HepG2 (cell line): ENCODE measurements at regions not wholly inside any gene's neighbourhood (a gene's known extent, or its start where the extent isn't known, plus 50 kb on each side); places are given as distances from the start of the nearest gene placed in this dataset.

Experiments used
- ATAC-seq: fragments of 200-7000 bp; cut with Tn5 transposase; 3 replicates; pipeline ENCODE4 v1.9.1; 2020; ENCODE audit warnings: mild to moderate bottlenecking, moderate library complexity
- BruUV-seq: library from RNA; stranded (reverse); fragments of 400-500 nt; replicated peaks from 2 replicates; lab custom pipeline; 2021; lab: Mats Ljungman, UMichigan
- CTCF ChIA-PET: fragments of 300-600 bp; formaldehyde crosslinking; extraction: SDS; loops from one replicate; lab custom pipeline; 2021; ENCODE audit warnings: low total read pairs, inconsistent platforms, low intra/inter-chr PET ratio; lab: Yijun Ruan, JAX
- POLR2A ChIA-PET: fragments of 350-600 bp; sonication (Branson Sonifier 250); formaldehyde crosslinking; loops from one replicate; lab custom pipeline; 2020; ENCODE audit warnings: antibody characterized with exemption, inconsistent platforms; lab: Yijun Ruan, JAX
- DNase-seq: peaks from one replicate; pipeline ENCODE4 v3.0.0-alpha.2; 2015; ENCODE audit warnings: low spot score
- FAIRE-seq: peaks from 3 replicates; lab custom pipeline; 2011; peaks lifted over from hg19 to GRCh38; lab: Jason Lieb, UNC
- H2AFZ ChIP-seq: one replicate; pipeline ENCODE4 v1.6.1; 2011; ENCODE audit warnings: low read length, inconsistent platforms
- H3K27ac ChIP-seq: fragments of 300-600 bp; 3 replicates; pipeline ENCODE4 v1.8.0; 2011; ENCODE audit warnings: mixed run types, mild to moderate bottlenecking, mixed read lengths, low read length, inconsistent platforms; ENCODE audit not compliant: insufficient read depth; ENCODE audit errors: extremely low read length
- H3K27me3 ChIP-seq, 2 experiments: fragments of 200-600 bp in 1 of 2; 2 replicates in 1 of 2; 3 replicates in 1 of 2; pipeline versions ENCODE4 v1.6.0 to v1.8.0; 2011; ENCODE audit warnings: low read length in 2 of 2, mild to moderate bottlenecking in 2 of 2, moderate library complexity in 2 of 2, inconsistent platforms in 1 of 2; ENCODE audit not compliant: insufficient read depth in 2 of 2, control insufficient read depth in 1 of 2
- H3K36me3 ChIP-seq, 2 experiments: fragments of 200-600 bp in 1 of 2; replicated peaks in 1 of 2; 2 replicates in 1 of 2; 3 replicates in 1 of 2; pipeline versions ENCODE4 v1.5.1 to v1.8.0; 2011; ENCODE audit warnings: low read length in 2 of 2, inconsistent platforms in 1 of 2; ENCODE audit not compliant: insufficient read depth in 2 of 2, control insufficient read depth in 1 of 2
- H3K4me1 ChIP-seq: 2 replicates; pipeline ENCODE4 v1.5.1; 2012; ENCODE audit warnings: low read length, inconsistent platforms; ENCODE audit not compliant: insufficient read depth
- H3K4me2 ChIP-seq: 2 replicates; pipeline ENCODE4 v1.6.0; 2011; ENCODE audit warnings: low read depth, low read length, inconsistent platforms
- H3K4me3 ChIP-seq, 3 experiments: fragments of 200-600 bp in 1 of 3; sonication (generic), shearing (Covaris generic) in 1 of 3; replicated peaks in 1 of 3; 2 replicates each; pipeline ENCODE4 v1.5.1; 2011 to 2016; ENCODE audit warnings: low read length in 3 of 3, inconsistent platforms in 2 of 3, low read depth in 2 of 3, mild to moderate bottlenecking in 2 of 3, control low read depth in 1 of 3, mixed read lengths in 1 of 3; ENCODE audit not compliant: insufficient read depth in 1 of 3
- H3K79me2 ChIP-seq: one replicate; pipeline ENCODE4 v1.6.1; 2011; ENCODE audit warnings: low read length, inconsistent platforms; ENCODE audit not compliant: insufficient read depth
- H3K9ac ChIP-seq: 2 replicates; pipeline ENCODE4 v1.6.0; 2011; ENCODE audit warnings: mild to moderate bottlenecking, low read depth, low read length, inconsistent platforms; ENCODE audit not compliant: insufficient read depth
- H3K9me3 ChIP-seq: 2 replicates; pipeline ENCODE4 v1.5.1; 2012; ENCODE audit warnings: mild to moderate bottlenecking, low read length
- H4K20me1 ChIP-seq: 2 replicates; pipeline ENCODE4 v1.6.0; 2011; ENCODE audit warnings: inconsistent platforms, mild to moderate bottlenecking, low read length, moderate library complexity; ENCODE audit not compliant: insufficient read depth
- ATM ChIP-seq: fragments of 450-650 bp; IDR thresholded peaks from 2 replicates; pipeline ENCODE4 v1.7.1; 2017; ENCODE audit warnings: mild to moderate bottlenecking, borderline replicate concordance
- GATA4 ChIP-seq: sonication (generic); IDR thresholded peaks from 2 replicates; pipeline ENCODE4 v1.6.1; 2016; ENCODE audit warnings: antibody characterized with exemption, low read depth, borderline replicate concordance
- ZBTB38 ChIP-seq: sonication (generic); formaldehyde crosslinking; IDR thresholded peaks from 2 replicates; pipeline ENCODE4 v1.5.1; 2020; ENCODE audit warnings: mild to moderate bottlenecking, missing genetic modification reagents
- ZNF331 ChIP-seq: sonication (generic); formaldehyde crosslinking; IDR thresholded peaks from 2 replicates; pipeline ENCODE4 v1.4.0; 2020; ENCODE audit warnings: missing genetic modification reagents
- ZNF878 ChIP-seq: sonication (generic); formaldehyde crosslinking; IDR thresholded peaks from 2 replicates; pipeline ENCODE4 v1.8.1; 2023; ENCODE audit warnings: mild to moderate bottlenecking, missing genetic modification reagents, moderate library complexity
- WGBS: methylation state at CpG from one replicate; pipeline ENCODE4 v1.1.6; 2017; ENCODE audit warnings: low lambda C conversion rate; 5-methylcytosine and 5-hydroxymethylcytosine counted together
- in situ Hi-C: cut with HindIII; loops from 2 replicates; pipeline ENCODE4 v1.10.0; 2017; ENCODE audit warnings: low pct_unique_long_range_greater_than_20kb; ENCODE audit not compliant: extremely low pct_ligation_motif_present
- intact Hi-C: fragments of 100-400 bp; cut with micrococcal nuclease; formaldehyde crosslinking; loops from one replicate; pipeline ENCODE4 v1.10.0; 2022; ENCODE audit not compliant: unreplicated experiment
- TF ChIP-seq, protein P1 (sequence below): sonication (generic); formaldehyde crosslinking; IDR thresholded peaks from 2 replicates; pipeline ENCODE4 v1.4.0; 2020; ENCODE audit warnings: missing genetic modification reagents, borderline replicate concordance
- TF ChIP-seq, protein P2 (sequence below): sonication (generic); formaldehyde crosslinking; conservative IDR thresholded peaks from 2 replicates; pipeline ENCODE4 v1.4.0; 2020; ENCODE audit warnings: mild to moderate bottlenecking, missing genetic modification reagents, moderate library complexity
- TF ChIP-seq, protein P3 (sequence below): IDR thresholded peaks from 2 replicates; pipeline ENCODE4 v1.4.0; 2020; ENCODE audit warnings: mild to moderate bottlenecking, missing genetic modification reagents

DNA sequence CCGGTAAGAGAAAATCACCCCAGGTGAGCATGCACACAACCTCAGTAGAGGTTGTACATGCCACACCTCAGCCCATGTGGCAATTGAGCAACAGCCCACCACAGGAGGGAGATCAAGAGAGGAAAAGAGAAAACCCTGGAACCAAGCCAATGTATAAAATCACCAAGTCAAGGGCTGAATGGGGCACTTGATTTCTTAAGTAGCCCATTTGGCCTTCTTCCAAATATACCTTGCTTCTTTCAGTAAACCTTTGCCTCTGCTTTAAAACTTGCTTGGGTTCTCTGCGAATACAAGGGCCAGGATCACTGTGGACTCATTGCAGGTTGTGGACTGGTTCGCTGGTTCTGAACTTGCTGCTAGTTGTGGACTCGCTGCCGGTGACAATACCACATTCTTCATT, 1814.0 kb downstream of the PLA2G4A start:
- DNase-seq, result no peak
- ChIA-PET CTCF (no interaction called here), POLR2A (no interaction called here)
- H3K4me3 ChIP-seq, result no peak overlapping the region
- in situ Hi-C loops (no loop called here), intact Hi-C loops (no loop called here)
- H3K79me2 ChIP-seq, result no peaks in the 10 kb centered on the region
- H3K4me1 ChIP-seq, result no peaks in the 10 kb centered on the region
- 25% methylated on average over 5 of the region's 5 CpGs for WGBS
- no peaks in the 10 kb centered on the region for H3K9me3 ChIP-seq
- H3K9ac ChIP-seq, result no peak overlapping the region
- BruUV-seq, result no TSS peak
- no peaks in the 10 kb centered on the region for H4K20me1 ChIP-seq
- no peaks in the 10 kb centered on the region for H3K36me3 ChIP-seq
- no peak overlapping the region for H2AFZ ChIP-seq
- no peak overlapping the region for H3K4me2 ChIP-seq
- TF ChIP-seq, protein P1, sequence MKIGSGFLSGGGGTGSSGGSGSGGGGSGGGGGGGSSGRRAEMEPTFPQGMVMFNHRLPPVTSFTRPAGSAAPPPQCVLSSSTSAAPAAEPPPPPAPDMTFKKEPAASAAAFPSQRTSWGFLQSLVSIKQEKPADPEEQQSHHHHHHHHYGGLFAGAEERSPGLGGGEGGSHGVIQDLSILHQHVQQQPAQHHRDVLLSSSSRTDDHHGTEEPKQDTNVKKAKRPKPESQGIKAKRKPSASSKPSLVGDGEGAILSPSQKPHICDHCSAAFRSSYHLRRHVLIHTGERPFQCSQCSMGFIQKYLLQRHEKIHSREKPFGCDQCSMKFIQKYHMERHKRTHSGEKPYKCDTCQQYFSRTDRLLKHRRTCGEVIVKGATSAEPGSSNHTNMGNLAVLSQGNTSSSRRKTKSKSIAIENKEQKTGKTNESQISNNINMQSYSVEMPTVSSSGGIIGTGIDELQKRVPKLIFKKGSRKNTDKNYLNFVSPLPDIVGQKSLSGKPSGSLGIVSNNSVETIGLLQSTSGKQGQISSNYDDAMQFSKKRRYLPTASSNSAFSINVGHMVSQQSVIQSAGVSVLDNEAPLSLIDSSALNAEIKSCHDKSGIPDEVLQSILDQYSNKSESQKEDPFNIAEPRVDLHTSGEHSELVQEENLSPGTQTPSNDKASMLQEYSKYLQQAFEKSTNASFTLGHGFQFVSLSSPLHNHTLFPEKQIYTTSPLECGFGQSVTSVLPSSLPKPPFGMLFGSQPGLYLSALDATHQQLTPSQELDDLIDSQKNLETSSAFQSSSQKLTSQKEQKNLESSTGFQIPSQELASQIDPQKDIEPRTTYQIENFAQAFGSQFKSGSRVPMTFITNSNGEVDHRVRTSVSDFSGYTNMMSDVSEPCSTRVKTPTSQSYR (CRISPR knock-in tag), result no peak
- TF ChIP-seq ATM, result no peak
- TF ChIP-seq GATA4, result no peak
- TF ChIP-seq ZBTB38, result no peak
- TF ChIP-seq, protein P2, sequence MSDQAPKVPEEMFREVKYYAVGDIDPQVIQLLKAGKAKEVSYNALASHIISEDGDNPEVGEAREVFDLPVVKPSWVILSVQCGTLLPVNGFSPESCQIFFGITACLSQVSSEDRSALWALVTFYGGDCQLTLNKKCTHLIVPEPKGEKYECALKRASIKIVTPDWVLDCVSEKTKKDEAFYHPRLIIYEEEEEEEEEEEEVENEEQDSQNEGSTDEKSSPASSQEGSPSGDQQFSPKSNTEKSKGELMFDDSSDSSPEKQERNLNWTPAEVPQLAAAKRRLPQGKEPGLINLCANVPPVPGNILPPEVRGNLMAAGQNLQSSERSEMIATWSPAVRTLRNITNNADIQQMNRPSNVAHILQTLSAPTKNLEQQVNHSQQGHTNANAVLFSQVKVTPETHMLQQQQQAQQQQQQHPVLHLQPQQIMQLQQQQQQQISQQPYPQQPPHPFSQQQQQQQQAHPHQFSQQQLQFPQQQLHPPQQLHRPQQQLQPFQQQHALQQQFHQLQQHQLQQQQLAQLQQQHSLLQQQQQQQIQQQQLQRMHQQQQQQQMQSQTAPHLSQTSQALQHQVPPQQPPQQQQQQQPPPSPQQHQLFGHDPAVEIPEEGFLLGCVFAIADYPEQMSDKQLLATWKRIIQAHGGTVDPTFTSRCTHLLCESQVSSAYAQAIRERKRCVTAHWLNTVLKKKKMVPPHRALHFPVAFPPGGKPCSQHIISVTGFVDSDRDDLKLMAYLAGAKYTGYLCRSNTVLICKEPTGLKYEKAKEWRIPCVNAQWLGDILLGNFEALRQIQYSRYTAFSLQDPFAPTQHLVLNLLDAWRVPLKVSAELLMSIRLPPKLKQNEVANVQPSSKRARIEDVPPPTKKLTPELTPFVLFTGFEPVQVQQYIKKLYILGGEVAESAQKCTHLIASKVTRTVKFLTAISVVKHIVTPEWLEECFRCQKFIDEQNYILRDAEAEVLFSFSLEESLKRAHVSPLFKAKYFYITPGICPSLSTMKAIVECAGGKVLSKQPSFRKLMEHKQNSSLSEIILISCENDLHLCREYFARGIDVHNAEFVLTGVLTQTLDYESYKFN (CRISPR knock-in tag), result no peak
- TF ChIP-seq ZNF878 (CRISPR knock-in tag), result no peak
- TF ChIP-seq ZNF331, result no peak
- TF ChIP-seq, protein P3, sequence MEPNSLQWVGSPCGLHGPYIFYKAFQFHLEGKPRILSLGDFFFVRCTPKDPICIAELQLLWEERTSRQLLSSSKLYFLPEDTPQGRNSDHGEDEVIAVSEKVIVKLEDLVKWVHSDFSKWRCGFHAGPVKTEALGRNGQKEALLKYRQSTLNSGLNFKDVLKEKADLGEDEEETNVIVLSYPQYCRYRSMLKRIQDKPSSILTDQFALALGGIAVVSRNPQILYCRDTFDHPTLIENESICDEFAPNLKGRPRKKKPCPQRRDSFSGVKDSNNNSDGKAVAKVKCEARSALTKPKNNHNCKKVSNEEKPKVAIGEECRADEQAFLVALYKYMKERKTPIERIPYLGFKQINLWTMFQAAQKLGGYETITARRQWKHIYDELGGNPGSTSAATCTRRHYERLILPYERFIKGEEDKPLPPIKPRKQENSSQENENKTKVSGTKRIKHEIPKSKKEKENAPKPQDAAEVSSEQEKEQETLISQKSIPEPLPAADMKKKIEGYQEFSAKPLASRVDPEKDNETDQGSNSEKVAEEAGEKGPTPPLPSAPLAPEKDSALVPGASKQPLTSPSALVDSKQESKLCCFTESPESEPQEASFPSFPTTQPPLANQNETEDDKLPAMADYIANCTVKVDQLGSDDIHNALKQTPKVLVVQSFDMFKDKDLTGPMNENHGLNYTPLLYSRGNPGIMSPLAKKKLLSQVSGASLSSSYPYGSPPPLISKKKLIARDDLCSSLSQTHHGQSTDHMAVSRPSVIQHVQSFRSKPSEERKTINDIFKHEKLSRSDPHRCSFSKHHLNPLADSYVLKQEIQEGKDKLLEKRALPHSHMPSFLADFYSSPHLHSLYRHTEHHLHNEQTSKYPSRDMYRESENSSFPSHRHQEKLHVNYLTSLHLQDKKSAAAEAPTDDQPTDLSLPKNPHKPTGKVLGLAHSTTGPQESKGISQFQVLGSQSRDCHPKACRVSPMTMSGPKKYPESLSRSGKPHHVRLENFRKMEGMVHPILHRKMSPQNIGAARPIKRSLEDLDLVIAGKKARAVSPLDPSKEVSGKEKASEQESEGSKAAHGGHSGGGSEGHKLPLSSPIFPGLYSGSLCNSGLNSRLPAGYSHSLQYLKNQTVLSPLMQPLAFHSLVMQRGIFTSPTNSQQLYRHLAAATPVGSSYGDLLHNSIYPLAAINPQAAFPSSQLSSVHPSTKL, result no peak
- H3K27me3 ChIP-seq, result no peaks in the 10 kb centered on the region
- no peak for ATAC-seq
- FAIRE-seq, result no peak
- H3K27ac ChIP-seq, result no peak overlapping the region
